MM.1S (cell line): ENCODE measurements at regions not wholly inside any gene's neighbourhood (a gene's known extent, or its start where the extent isn't known, plus 50 kb on each side); places are given as distances from the start of the nearest gene placed in this dataset.

ENCODE experiments used
- DNase-seq: peaks from one replicate; pipeline ENCODE4 v3.0.0-alpha.2; 2015
- H2AFZ ChIP-seq: fragments of 300-600 bp; sonication (generic); 2 replicates; pipeline ENCODE4 v1.6.0; 2016; ENCODE audit warnings: antibody characterized with exemption, low read length
- H3F3A ChIP-seq: fragments of 300-600 bp; sonication (generic); 2 replicates; pipeline ENCODE4 v1.6.1; 2016; ENCODE audit warnings: mild to moderate bottlenecking, antibody characterized with exemption, low read length, moderate library complexity, mixed read lengths; ENCODE audit not compliant: insufficient read depth
- H3K27ac ChIP-seq: fragments of 300-600 bp; sonication (generic); 2 replicates; pipeline ENCODE4 v1.5.1; 2016; ENCODE audit warnings: mild to moderate bottlenecking, low read length
- H3K27me3 ChIP-seq: fragments of 300-600 bp; sonication (generic); replicated peaks from 2 replicates; pipeline ENCODE4 v1.6.0; 2016; ENCODE audit warnings: low read length; ENCODE audit not compliant: insufficient read depth
- H3K36me3 ChIP-seq: fragments of 300-600 bp; sonication (generic); replicated peaks from 2 replicates; pipeline ENCODE4 v1.6.1; 2016; ENCODE audit warnings: mild to moderate bottlenecking, low read length, mixed read lengths; ENCODE audit not compliant: insufficient read depth
- H3K4me1 ChIP-seq: fragments of 300-600 bp; sonication (generic); 2 replicates; pipeline ENCODE4 v1.6.1; 2016; ENCODE audit warnings: low read length, mixed read lengths
- H3K4me2 ChIP-seq: fragments of 300-600 bp; sonication (generic); 2 replicates; pipeline ENCODE4 v1.6.0; 2016; ENCODE audit warnings: low read depth, low read length
- H3K4me3 ChIP-seq: fragments of 300-600 bp; sonication (generic); 2 replicates; pipeline ENCODE4 v1.5.1; 2016; ENCODE audit warnings: low read length, mixed read lengths
- H3K79me2 ChIP-seq: fragments of 300-600 bp; sonication (generic); 2 replicates; pipeline ENCODE4 v1.6.1; 2016; ENCODE audit warnings: mixed run types, low read length, mixed read lengths
- H3K9ac ChIP-seq: fragments of 300-600 bp; sonication (generic); 2 replicates; pipeline ENCODE4 v1.6.1; 2016; ENCODE audit warnings: low read length, mixed read lengths
- H3K9me2 ChIP-seq: fragments of 300-600 bp; sonication (generic); replicated peaks from 2 replicates; pipeline ENCODE4 v1.6.1; 2016; ENCODE audit warnings: mild to moderate bottlenecking, low read length, mixed read lengths; ENCODE audit not compliant: insufficient read depth
- H3K9me3 ChIP-seq: fragments of 300-600 bp; sonication (generic); replicated peaks from 2 replicates; pipeline ENCODE4 v1.6.1; 2016; ENCODE audit warnings: mild to moderate bottlenecking, low read length, mixed read lengths; ENCODE audit not compliant: insufficient read depth
- H4K20me1 ChIP-seq: fragments of 300-600 bp; sonication (generic); 2 replicates; pipeline ENCODE4 v1.6.1; 2016; ENCODE audit warnings: mild to moderate bottlenecking, low read length, moderate library complexity, mixed read lengths; ENCODE audit not compliant: insufficient read depth
- EZH2 ChIP-seq: fragments of 300-600 bp; sonication (generic); optimal IDR thresholded peaks from 2 replicates; pipeline ENCODE3; 2017; ENCODE audit warnings: low read depth, mild to moderate bottlenecking, antibody characterized with exemption, low read length, mixed read lengths
- EZH2phosphoT487 ChIP-seq: fragments of 300-600 bp; sonication (generic); IDR thresholded peaks from 2 replicates; pipeline ENCODE4 v1.6.1; 2018; ENCODE audit warnings: antibody characterized with exemption, low read length
- TF ChIP-seq, protein P1 (sequence below): fragments of 300-600 bp; sonication (generic); IDR thresholded peaks from 2 replicates; pipeline ENCODE4 v1.5.1; 2016; ENCODE audit warnings: antibody characterized with exemption, low read length, mixed read lengths

DNA sequence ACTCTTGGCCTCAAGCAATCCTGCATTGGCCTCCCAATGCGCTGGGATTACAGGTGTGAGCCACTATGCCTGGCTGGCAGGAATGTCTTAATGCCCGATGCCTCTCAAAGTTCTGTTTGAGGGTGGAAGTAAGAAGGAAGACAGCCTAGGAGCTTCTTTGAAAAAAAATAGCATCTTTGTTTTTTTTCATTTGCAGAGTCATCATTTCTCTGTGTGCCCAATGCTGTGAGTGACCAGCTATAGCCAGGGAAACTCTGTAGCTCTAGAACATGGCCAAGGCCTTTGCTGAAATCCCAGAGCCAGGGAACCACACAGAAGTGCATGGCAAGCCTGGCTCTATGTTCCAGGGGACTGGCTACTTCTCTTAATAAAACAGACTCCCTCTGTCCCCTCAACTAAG lies 260.0 kb downstream of the C1D start:
- H3K36me3 ChIP-seq, result no peaks in the 10 kb centered on the region
- no peaks in the 10 kb centered on the region for H3K79me2 ChIP-seq
- H3K9ac ChIP-seq, result no peak overlapping the region
- no peak overlapping the region for H3K27ac ChIP-seq
- H3F3A ChIP-seq, result no peaks in the 10 kb centered on the region
- no peak overlapping the region for H3K4me2 ChIP-seq
- no peak overlapping the region for H3K4me3 ChIP-seq
- no peaks in the 10 kb centered on the region for H3K4me1 ChIP-seq
- no peaks in the 10 kb centered on the region for H4K20me1 ChIP-seq
- H3K9me2 ChIP-seq, result no peaks in the 10 kb centered on the region
- TF ChIP-seq EZH2phosphoT487, result no peak
- TF ChIP-seq EZH2, result no peak
- TF ChIP-seq, protein P1, sequence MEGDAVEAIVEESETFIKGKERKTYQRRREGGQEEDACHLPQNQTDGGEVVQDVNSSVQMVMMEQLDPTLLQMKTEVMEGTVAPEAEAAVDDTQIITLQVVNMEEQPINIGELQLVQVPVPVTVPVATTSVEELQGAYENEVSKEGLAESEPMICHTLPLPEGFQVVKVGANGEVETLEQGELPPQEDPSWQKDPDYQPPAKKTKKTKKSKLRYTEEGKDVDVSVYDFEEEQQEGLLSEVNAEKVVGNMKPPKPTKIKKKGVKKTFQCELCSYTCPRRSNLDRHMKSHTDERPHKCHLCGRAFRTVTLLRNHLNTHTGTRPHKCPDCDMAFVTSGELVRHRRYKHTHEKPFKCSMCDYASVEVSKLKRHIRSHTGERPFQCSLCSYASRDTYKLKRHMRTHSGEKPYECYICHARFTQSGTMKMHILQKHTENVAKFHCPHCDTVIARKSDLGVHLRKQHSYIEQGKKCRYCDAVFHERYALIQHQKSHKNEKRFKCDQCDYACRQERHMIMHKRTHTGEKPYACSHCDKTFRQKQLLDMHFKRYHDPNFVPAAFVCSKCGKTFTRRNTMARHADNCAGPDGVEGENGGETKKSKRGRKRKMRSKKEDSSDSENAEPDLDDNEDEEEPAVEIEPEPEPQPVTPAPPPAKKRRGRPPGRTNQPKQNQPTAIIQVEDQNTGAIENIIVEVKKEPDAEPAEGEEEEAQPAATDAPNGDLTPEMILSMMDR, result no peak
- H3K9me3 ChIP-seq, result no peaks in the 10 kb centered on the region
- no peaks in the 10 kb centered on the region for H3K27me3 ChIP-seq
- no peak overlapping the region for H2AFZ ChIP-seq
- no peak for DNase-seq

DNA sequence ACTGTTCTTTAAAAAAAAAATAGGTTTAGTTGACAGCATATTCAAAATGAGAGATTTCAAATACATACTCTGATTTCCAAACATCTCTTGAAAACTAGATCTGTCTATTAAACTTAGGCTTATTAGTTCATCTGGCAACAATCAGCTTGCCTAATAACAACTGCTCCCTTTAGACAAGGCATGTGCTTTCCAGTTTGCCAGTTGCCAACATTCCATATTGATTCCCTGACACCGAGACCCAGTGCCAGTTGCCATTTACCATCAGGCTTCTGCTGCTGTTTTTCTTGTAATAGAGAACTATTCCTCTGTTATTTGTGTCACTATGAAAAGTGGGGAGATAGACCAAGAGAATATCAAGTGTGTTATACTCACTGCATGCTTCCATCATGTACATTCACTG lies 256.0 kb downstream of the C1D start:
- no peaks in the 10 kb centered on the region for H3F3A ChIP-seq
- H3K27ac ChIP-seq, result no peak overlapping the region
- no peak overlapping the region for H2AFZ ChIP-seq
- H3K4me2 ChIP-seq, result no peak overlapping the region
- H3K9me2 ChIP-seq, result no peaks in the 10 kb centered on the region
- H3K4me3 ChIP-seq, result no peak overlapping the region
- no peak for DNase-seq
- H3K36me3 ChIP-seq, result no peaks in the 10 kb centered on the region
- H3K9me3 ChIP-seq, result no peaks in the 10 kb centered on the region
- H4K20me1 ChIP-seq, result no peaks in the 10 kb centered on the region
- no peaks in the 10 kb centered on the region for H3K27me3 ChIP-seq
- H3K79me2 ChIP-seq, result no peaks in the 10 kb centered on the region
- H3K9ac ChIP-seq, result no peak overlapping the region
- no peaks in the 10 kb centered on the region for H3K4me1 ChIP-seq
- TF ChIP-seq EZH2phosphoT487 (no peak), EZH2 (no peak)
- TF ChIP-seq, protein P1, result no peak

DNA sequence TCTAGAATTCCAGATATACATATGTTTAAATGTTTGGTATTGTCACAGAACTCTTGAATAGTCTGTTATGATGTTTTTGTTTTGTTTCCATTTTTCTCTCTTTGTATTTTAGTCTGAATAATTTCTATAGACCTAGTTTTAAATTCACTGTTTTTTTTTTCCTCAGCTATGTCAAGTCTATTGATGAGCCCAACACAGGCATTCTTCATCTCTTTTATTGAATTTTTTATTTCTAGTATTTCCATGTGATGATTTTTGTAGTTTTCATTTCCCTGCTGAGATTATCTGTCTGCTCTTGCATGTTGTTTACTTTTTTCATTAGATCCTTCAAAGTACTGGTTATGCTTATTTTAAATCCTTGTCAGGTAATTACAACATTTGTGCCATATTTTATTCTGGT lies 254.7 kb downstream of the C1D start:
- Histone ChIP-seq H3K4me2 (no peak overlapping the region), H2AFZ (no peak overlapping the region), H3K4me1 (no peaks in the 10 kb centered on the region), H3K36me3 (no peaks in the 10 kb centered on the region), H3K27me3 (no peaks in the 10 kb centered on the region), H3K9ac (no peak overlapping the region), H3K79me2 (no peaks in the 10 kb centered on the region), H3F3A (no peaks in the 10 kb centered on the region), H3K9me3 (no peaks in the 10 kb centered on the region), H3K27ac (no peak overlapping the region), H3K9me2 (no peaks in the 10 kb centered on the region), H4K20me1 (no peaks in the 10 kb centered on the region), H3K4me3 (no peak overlapping the region)
- no peak for DNase-seq
- no peak for TF ChIP-seq EZH2
- TF ChIP-seq EZH2phosphoT487, result no peak

DNA sequence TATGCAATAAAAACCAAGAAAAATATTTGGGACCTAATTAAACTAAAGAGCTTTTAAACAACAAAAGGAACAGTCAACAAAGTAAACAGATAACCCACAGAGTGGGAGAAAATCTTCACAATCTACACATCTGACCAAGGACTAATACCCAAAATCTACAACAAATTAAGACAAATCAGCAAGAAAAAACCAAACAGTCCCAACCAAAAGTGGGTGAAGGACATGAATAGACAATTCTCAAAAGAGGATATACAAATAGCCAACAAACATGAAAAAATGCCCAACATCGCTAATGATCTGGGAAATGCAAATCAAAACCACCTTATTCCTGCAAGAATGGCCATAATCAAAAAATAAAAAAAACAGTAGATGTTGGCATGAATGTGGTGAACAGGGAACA lies 250.1 kb downstream of the C1D start:
- H4K20me1 ChIP-seq, result no peaks in the 10 kb centered on the region
- H3K4me2 ChIP-seq, result no peak overlapping the region
- H3K27ac ChIP-seq, result no peak overlapping the region
- DNase-seq, result no peak
- H3F3A ChIP-seq, result no peaks in the 10 kb centered on the region
- no peaks in the 10 kb centered on the region for H3K27me3 ChIP-seq
- no peaks in the 10 kb centered on the region for H3K9me2 ChIP-seq
- no peak overlapping the region for H3K4me3 ChIP-seq
- TF ChIP-seq EZH2phosphoT487 (no peak), EZH2 (no peak)
- TF ChIP-seq, protein P1, result no peak
- no peaks in the 10 kb centered on the region for H3K79me2 ChIP-seq
- no peaks in the 10 kb centered on the region for H3K4me1 ChIP-seq
- no peaks in the 10 kb centered on the region for H3K9me3 ChIP-seq
- H3K36me3 ChIP-seq, result no peaks in the 10 kb centered on the region
- no peak overlapping the region for H2AFZ ChIP-seq
- H3K9ac ChIP-seq, result no peak overlapping the region
